HCT116 (cell line): ENCODE measurements at regions not wholly inside any gene's neighbourhood (a gene's known extent, or its start where the extent isn't known, plus 50 kb on each side); places are given as distances from the start of the nearest gene placed in this dataset.

Experiments used
- ATAC-seq: fragments of 200-7000 bp; cut with Tn5 transposase; 2 replicates; pipeline ENCODE4 v1.9.1; 2020; ENCODE audit warnings: mild to moderate bottlenecking, moderate library complexity
- BruUV-seq: library from RNA; stranded (reverse); fragments of 400-500 nt; replicated peaks from 2 replicates; lab custom pipeline; 2021; lab: Mats Ljungman, UMichigan
- CTCF ChIA-PET: fragments of 300-600 bp; sonication (Branson Sonifier 250); formaldehyde crosslinking; loops from one replicate; lab custom pipeline; 2021; ENCODE audit warnings: antibody characterized with exemption; lab: Charles Lee
- POLR2A ChIA-PET: fragments of 300-600, 350-600 bp; sonication (Branson Sonifier 250); formaldehyde crosslinking; loops from one replicate; lab custom pipeline; 2021; ENCODE audit warnings: antibody characterized with exemption; lab: Charles Lee
- RAD21 ChIA-PET, 2 experiments: fragments of 300-600 bp; sonication (Branson Sonifier 250); formaldehyde crosslinking; loops; one replicate each; lab custom pipeline; 2023; ENCODE audit warnings: low total read pairs in 2 of 2; ENCODE audit not compliant: uncharacterized antibody in 2 of 2, unreplicated experiment in 2 of 2, low non-redundant PET in 1 of 2; lab: Charles Lee
- DNase-seq: peaks from one replicate; pipeline ENCODE4 v3.0.0-alpha.2; 2010; ENCODE audit warnings: low read depth, low spot score
- H2AFZ ChIP-seq: fragments of 200-600 bp; shearing (Covaris generic), sonication (generic); 2 replicates; pipeline ENCODE4 v1.6.1; 2017; ENCODE audit warnings: low read depth, mixed run types, mixed read lengths, antibody characterized with exemption, low read length; ENCODE audit not compliant: poor library complexity, severe bottlenecking
- H3K27ac ChIP-seq: 2 replicates; pipeline ENCODE4 v1.5.1; 2012; ENCODE audit warnings: low read depth, low read length
- H3K27me3 ChIP-seq: fragments of 200-600 bp; sonication (generic); 2 replicates; pipeline ENCODE4 v1.6.1; 2016; ENCODE audit warnings: mixed run types, low read length, mixed read lengths; ENCODE audit not compliant: insufficient read depth
- H3K36me3 ChIP-seq, 2 experiments: fragments of 200-500 bp in 1 of 2; fragments of 200-600 bp in 1 of 2; sonication (Bioruptor generic) in 1 of 2; sonication (generic) in 1 of 2; 2 replicates each; pipeline versions ENCODE4 v1.5.1 to v1.6.1; 2014 to 2016; ENCODE audit warnings: low read length in 2 of 2, inconsistent platforms in 1 of 2, mixed read lengths in 1 of 2, mixed run types in 1 of 2; ENCODE audit not compliant: insufficient read depth in 2 of 2, control insufficient read depth in 1 of 2
- H3K4me1 ChIP-seq, 2 experiments: fragments of 200-600 bp in 1 of 2; sonication (generic) in 1 of 2; 2 replicates each; pipeline versions ENCODE4 v1.5.1 to v1.6.1; 2012 to 2017; ENCODE audit warnings: low read length in 2 of 2, inconsistent platforms in 1 of 2, mild to moderate bottlenecking in 1 of 2, mixed read lengths in 1 of 2, mixed run types in 1 of 2, moderate library complexity in 1 of 2; ENCODE audit not compliant: insufficient read depth in 2 of 2, control insufficient read depth in 1 of 2
- H3K4me2 ChIP-seq: fragments of 200-600 bp; sonication (generic); 2 replicates; pipeline ENCODE4 v1.6.1; 2017; ENCODE audit warnings: mixed run types, low read length, mixed read lengths
- H3K4me3 ChIP-seq, 2 experiments: fragments of 200-600 bp in 1 of 2; sonication (generic) in 1 of 2; replicated peaks in 1 of 2; 2 replicates each; pipeline ENCODE4 v1.5.1; 2011 to 2016; ENCODE audit warnings: low read length in 2 of 2, control low read depth in 1 of 2, low read depth in 1 of 2, mild to moderate bottlenecking in 1 of 2, mixed read lengths in 1 of 2, mixed run types in 1 of 2
- H3K79me2 ChIP-seq: fragments of 200-600 bp; sonication (generic); 2 replicates; pipeline ENCODE4 v1.6.1; 2017; ENCODE audit warnings: mild to moderate bottlenecking, mixed run types, low read length, moderate library complexity, mixed read lengths; ENCODE audit not compliant: insufficient read depth
- H3K9ac ChIP-seq: fragments of 200-600 bp; sonication (generic); 2 replicates; pipeline ENCODE4 v1.6.1; 2016; ENCODE audit warnings: low read length, mixed read lengths
- H3K9me2 ChIP-seq: fragments of 200-600 bp; sonication (generic), shearing (Covaris generic); 2 replicates; pipeline ENCODE4 v1.6.1; 2017; ENCODE audit warnings: mixed run types, mild to moderate bottlenecking, moderate library complexity; ENCODE audit not compliant: insufficient read depth
- H3K9me3 ChIP-seq, 2 experiments: fragments of 200-500 bp in 1 of 2; fragments of 200-600 bp in 1 of 2; sonication (Bioruptor generic) in 1 of 2; sonication (generic) in 1 of 2; 2 replicates each; pipeline ENCODE4 v1.6.1; 2014 to 2017; ENCODE audit warnings: low read length in 2 of 2, mixed read lengths in 2 of 2, inconsistent platforms in 1 of 2, low read depth in 1 of 2, mild to moderate bottlenecking in 1 of 2, mixed run types in 1 of 2, moderate library complexity in 1 of 2; ENCODE audit not compliant: control insufficient read depth in 1 of 2, insufficient read depth in 1 of 2
- H4K20me1 ChIP-seq: fragments of 200-600 bp; sonication (generic), shearing (Covaris generic); 2 replicates; pipeline ENCODE4 v1.6.1; 2017; ENCODE audit warnings: mixed run types, mild to moderate bottlenecking, moderate library complexity; ENCODE audit not compliant: insufficient read depth
- CBX3 ChIP-seq: IDR thresholded peaks from 2 replicates; pipeline ENCODE4 v1.6.1; 2012; ENCODE audit warnings: low read depth
- CEBPB ChIP-seq: IDR thresholded peaks from 2 replicates; pipeline ENCODE4 v1.6.1; 2012; ENCODE audit warnings: low read depth
- EGR1 ChIP-seq: IDR thresholded peaks from 2 replicates; pipeline ENCODE4 v1.6.1; 2012; ENCODE audit warnings: low read depth
- ELF1 ChIP-seq: IDR thresholded peaks from 2 replicates; pipeline ENCODE4 v1.6.1; 2012; ENCODE audit warnings: low read depth, borderline replicate concordance
- EZH2 ChIP-seq: fragments of 200-600 bp; sonication (generic); IDR thresholded peaks from 2 replicates; pipeline ENCODE4 v1.6.1; 2017; ENCODE audit warnings: antibody characterized with exemption, mixed run types
- FOSL1 ChIP-seq: IDR thresholded peaks from 2 replicates; pipeline ENCODE4 v1.6.1; 2012; ENCODE audit warnings: low read depth
- JUND ChIP-seq: IDR thresholded peaks from 2 replicates; pipeline ENCODE4 v1.6.1; 2012
- POLR2A ChIP-seq: IDR thresholded peaks from 2 replicates; pipeline ENCODE4 v1.7.0; 2011; ENCODE audit warnings: borderline replicate concordance; ENCODE audit not compliant: insufficient read depth, insufficient read length; ENCODE audit errors: extremely low read depth
- POLR2AphosphoS5 ChIP-seq: IDR thresholded peaks from 2 replicates; pipeline ENCODE4 v1.6.1; 2011; ENCODE audit warnings: mild to moderate bottlenecking, low read depth, low read length, moderate library complexity
- RAD21 ChIP-seq: IDR thresholded peaks from 2 replicates; pipeline ENCODE4 v1.6.1; 2012; ENCODE audit warnings: low read depth, mild to moderate bottlenecking
- SIN3A ChIP-seq: IDR thresholded peaks from 2 replicates; pipeline ENCODE4 v1.6.1; 2012; ENCODE audit warnings: low read depth
- SP1 ChIP-seq: IDR thresholded peaks from 2 replicates; pipeline ENCODE4 v1.6.1; 2012; ENCODE audit warnings: low read depth
- SRF ChIP-seq: IDR thresholded peaks from 2 replicates; pipeline ENCODE4 v1.6.1; 2012; ENCODE audit warnings: low read depth
- TCF7L2 ChIP-seq: IDR thresholded peaks from 2 replicates; pipeline ENCODE4 v1.7.0; 2011; ENCODE audit warnings: borderline replicate concordance, inconsistent platforms; ENCODE audit not compliant: insufficient read depth, insufficient read length; ENCODE audit errors: extremely low read depth
- ZFX ChIP-seq: fragments of 450-650 bp; IDR thresholded peaks from 2 replicates; pipeline ENCODE4 v1.6.1; 2017
- ZNF274 ChIP-seq: fragments of 200-500 bp; sonication (Bioruptor generic); IDR thresholded peaks from 2 replicates; pipeline ENCODE4 v1.6.1; 2014; ENCODE audit warnings: mild to moderate bottlenecking, low read depth, low read length, inconsistent platforms
- intact Hi-C: fragments of 100-400 bp; cut with micrococcal nuclease; formaldehyde crosslinking; loops from 2 replicates; pipeline ENCODE4 v1.10.0; 2022
- TF ChIP-seq, protein P1 (sequence below): IDR thresholded peaks from 2 replicates; pipeline ENCODE4 v1.6.1; 2012
- TF ChIP-seq, protein P2 (sequence below): IDR thresholded peaks from 2 replicates; pipeline ENCODE4 v1.6.1; 2012; ENCODE audit warnings: low read depth
- TF ChIP-seq, protein P3 (sequence below): IDR thresholded peaks from 2 replicates; pipeline ENCODE4 v1.6.1; 2012
- TF ChIP-seq, protein P4 (sequence below): IDR thresholded peaks from 2 replicates; pipeline ENCODE4 v1.6.1; 2011; ENCODE audit warnings: mild to moderate bottlenecking, low read length, moderate library complexity; ENCODE audit not compliant: insufficient replicate concordance; ENCODE audit errors: extremely low read depth

DNA sequence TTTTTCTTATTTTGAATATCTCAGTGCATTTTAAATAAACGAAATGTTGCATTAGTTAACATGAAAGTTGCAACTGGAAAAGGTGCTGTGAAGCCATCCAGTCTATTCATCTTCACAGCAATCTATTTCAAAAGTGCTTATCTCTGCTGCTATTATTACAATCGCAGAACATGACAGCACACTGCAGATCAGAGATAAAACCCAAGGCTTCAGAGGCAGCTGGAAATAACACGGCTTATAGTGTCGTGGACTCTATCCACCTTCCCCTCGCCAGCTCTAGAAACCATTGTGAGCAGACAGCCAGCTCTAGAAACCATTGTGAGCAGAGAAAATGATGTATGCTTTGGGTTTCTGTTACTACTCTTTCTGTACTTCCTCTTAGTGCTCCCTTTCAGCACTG lies 1140.8 kb upstream of the CELF4 start (continued):
- TF ChIP-seq CBX3 (no peak), POLR2A (no peak), SRF (no peak)
- TF ChIP-seq, protein P1, sequence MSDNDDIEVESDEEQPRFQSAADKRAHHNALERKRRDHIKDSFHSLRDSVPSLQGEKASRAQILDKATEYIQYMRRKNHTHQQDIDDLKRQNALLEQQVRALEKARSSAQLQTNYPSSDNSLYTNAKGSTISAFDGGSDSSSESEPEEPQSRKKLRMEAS = no peak

DNA sequence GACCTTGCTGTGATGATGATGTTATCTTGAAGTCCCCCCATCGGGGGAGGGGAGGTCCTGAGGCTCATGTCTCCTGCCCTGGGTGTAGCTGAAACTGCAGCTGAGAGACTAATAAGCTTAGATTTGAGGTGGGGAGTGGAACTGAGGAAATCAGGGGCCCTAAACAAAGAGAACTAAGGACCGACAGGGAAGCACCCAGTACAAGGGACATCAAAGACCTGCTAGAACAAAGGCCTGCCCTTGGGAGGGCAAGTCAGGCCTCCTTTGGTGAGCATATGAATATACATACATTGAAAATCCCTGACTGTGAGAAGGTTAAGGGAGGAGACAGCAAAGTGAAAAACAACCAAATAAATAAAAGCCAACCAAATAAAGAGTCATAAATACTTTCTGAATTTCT lies 1132.5 kb upstream of the CELF4 start:
- peaks cover 0 to 3% of the 10 kb centered on the region in 2 experiments; a peak in 1 of 4 replicates for H3K9me3 ChIP-seq
- CTCF ChIA-PET = no interaction called here
- H3K4me2 ChIP-seq = no peak overlapping the region
- no peak overlapping the region for H3K9ac ChIP-seq
- H3K79me2 ChIP-seq = no peaks in the 10 kb centered on the region
- RAD21 ChIA-PET = no interaction called here
- TF ChIP-seq ELF1 (no peak), EGR1 (no peak), SIN3A (no peak), TCF7L2 (no peak), JUND (no peak), CBX3 (no peak), ZFX (no peak), SP1 (no peak), RAD21 (no peak), SRF (no peak), EZH2 (no peak), ZNF274 (no peak), FOSL1 (no peak), CEBPB (no peak), POLR2AphosphoS5 (no peak)
- TF ChIP-seq, protein P1 = no peak
- TF ChIP-seq, protein P2, sequence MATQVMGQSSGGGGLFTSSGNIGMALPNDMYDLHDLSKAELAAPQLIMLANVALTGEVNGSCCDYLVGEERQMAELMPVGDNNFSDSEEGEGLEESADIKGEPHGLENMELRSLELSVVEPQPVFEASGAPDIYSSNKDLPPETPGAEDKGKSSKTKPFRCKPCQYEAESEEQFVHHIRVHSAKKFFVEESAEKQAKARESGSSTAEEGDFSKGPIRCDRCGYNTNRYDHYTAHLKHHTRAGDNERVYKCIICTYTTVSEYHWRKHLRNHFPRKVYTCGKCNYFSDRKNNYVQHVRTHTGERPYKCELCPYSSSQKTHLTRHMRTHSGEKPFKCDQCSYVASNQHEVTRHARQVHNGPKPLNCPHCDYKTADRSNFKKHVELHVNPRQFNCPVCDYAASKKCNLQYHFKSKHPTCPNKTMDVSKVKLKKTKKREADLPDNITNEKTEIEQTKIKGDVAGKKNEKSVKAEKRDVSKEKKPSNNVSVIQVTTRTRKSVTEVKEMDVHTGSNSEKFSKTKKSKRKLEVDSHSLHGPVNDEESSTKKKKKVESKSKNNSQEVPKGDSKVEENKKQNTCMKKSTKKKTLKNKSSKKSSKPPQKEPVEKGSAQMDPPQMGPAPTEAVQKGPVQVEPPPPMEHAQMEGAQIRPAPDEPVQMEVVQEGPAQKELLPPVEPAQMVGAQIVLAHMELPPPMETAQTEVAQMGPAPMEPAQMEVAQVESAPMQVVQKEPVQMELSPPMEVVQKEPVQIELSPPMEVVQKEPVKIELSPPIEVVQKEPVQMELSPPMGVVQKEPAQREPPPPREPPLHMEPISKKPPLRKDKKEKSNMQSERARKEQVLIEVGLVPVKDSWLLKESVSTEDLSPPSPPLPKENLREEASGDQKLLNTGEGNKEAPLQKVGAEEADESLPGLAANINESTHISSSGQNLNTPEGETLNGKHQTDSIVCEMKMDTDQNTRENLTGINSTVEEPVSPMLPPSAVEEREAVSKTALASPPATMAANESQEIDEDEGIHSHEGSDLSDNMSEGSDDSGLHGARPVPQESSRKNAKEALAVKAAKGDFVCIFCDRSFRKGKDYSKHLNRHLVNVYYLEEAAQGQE = no peak
- TF ChIP-seq, protein P3, sequence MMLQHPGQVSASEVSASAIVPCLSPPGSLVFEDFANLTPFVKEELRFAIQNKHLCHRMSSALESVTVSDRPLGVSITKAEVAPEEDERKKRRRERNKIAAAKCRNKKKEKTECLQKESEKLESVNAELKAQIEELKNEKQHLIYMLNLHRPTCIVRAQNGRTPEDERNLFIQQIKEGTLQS = no peak
- TF ChIP-seq, protein P4, sequence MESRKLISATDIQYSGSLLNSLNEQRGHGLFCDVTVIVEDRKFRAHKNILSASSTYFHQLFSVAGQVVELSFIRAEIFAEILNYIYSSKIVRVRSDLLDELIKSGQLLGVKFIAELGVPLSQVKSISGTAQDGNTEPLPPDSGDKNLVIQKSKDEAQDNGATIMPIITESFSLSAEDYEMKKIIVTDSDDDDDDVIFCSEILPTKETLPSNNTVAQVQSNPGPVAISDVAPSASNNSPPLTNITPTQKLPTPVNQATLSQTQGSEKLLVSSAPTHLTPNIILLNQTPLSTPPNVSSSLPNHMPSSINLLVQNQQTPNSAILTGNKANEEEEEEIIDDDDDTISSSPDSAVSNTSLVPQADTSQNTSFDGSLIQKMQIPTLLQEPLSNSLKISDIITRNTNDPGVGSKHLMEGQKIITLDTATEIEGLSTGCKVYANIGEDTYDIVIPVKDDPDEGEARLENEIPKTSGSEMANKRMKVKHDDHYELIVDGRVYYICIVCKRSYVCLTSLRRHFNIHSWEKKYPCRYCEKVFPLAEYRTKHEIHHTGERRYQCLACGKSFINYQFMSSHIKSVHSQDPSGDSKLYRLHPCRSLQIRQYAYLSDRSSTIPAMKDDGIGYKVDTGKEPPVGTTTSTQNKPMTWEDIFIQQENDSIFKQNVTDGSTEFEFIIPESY = no peak
- no peaks in the 10 kb centered on the region for H3K4me1 ChIP-seq
- H3K27me3 ChIP-seq = 0 out of 2 replicates have a peak, but pooled peaks cover 2% of the 10 kb centered on the region
- H3K27ac ChIP-seq = no peak overlapping the region
- BruUV-seq = no TSS peak
- POLR2A ChIA-PET = no interaction called here
- H3K36me3 ChIP-seq = no peaks in the 10 kb centered on the region
- H2AFZ ChIP-seq = no peak overlapping the region
- H3K9me2 ChIP-seq = no peaks in the 10 kb centered on the region
- intact Hi-C loops = no loop called here
- H3K4me3 ChIP-seq = no peak overlapping the region
- DNase-seq (no peak), ATAC-seq (no peak)
- H4K20me1 ChIP-seq = no peaks in the 10 kb centered on the region
